Uterus (tissue), 3 donors: ENCODE measurements at regions not wholly inside any gene's neighbourhood (a gene's known extent, or its start where the extent isn't known, plus 50 kb on each side); places are given as distances from the start of the nearest gene placed in this dataset.

Experiments used
- DNase-seq, 2 donors: peaks; one replicate each; pipeline ENCODE4 v3.0.0-alpha.2; 2019 to 2020
- H3K27ac ChIP-seq, 2 donors: fragments of 200-600 bp; sonication (generic); 1 replicate in 1 of 2; 2 replicates in 1 of 2; pipeline ENCODE4 v1.5.1; 2016 to 2018
- H3K27me3 ChIP-seq, 2 donors: fragments of 200-600 bp; sonication (generic); one replicate each; pipeline ENCODE4 v1.5.1; 2018 to 2019; ENCODE audit warnings: control low read depth in 1 of 2
- H3K36me3 ChIP-seq, 2 donors: fragments of 200-600 bp; sonication (generic); one replicate each; pipeline ENCODE4 v1.5.1; 2019; ENCODE audit warnings: control low read depth in 1 of 2
- H3K4me1 ChIP-seq, 2 donors: fragments of 200-600 bp; sonication (generic); one replicate each; pipeline ENCODE4 v1.5.1; 2018 to 2019; ENCODE audit warnings: control low read depth in 1 of 2
- H3K4me3 ChIP-seq, 2 donors: fragments of 200-600 bp; sonication (generic); 1 replicate in 1 of 2; 2 replicates in 1 of 2; pipeline ENCODE4 v1.5.1; 2018 to 2019; ENCODE audit warnings: mild to moderate bottlenecking in 1 of 2
- H3K9me3 ChIP-seq, 2 donors: fragments of 200-600 bp; sonication (generic); one replicate each; pipeline ENCODE4 v1.5.1; 2019; ENCODE audit warnings: control low read depth in 1 of 2
- POLR2A ChIP-seq, 2 donors: fragments of 450-650 bp; IDR thresholded peaks; one replicate each; pipeline ENCODE4 v1.6.1; 2016; ENCODE audit warnings: antibody characterized with exemption in 2 of 2, mild to moderate bottlenecking in 1 of 2, moderate library complexity in 1 of 2
- intact Hi-C: fragments of 100-400 bp; cut with DNase I; formaldehyde crosslinking; loops from one replicate; pipeline ENCODE4 v1.15.1; 2023; ENCODE audit warnings: low total_unique reads
- TF ChIP-seq, protein P1 (sequence below), 4 experiments: fragments of 200-600 bp in 2 of 4; fragments of 450-650 bp in 2 of 4; sonication (generic) in 2 of 4; IDR thresholded peaks; one replicate each; pipeline ENCODE4 v1.5.1; 2016 to 2019; ENCODE audit warnings: antibody characterized with exemption in 4 of 4, mild to moderate bottlenecking in 2 of 4, moderate library complexity in 1 of 4
- donor health status: DM: yes; HTN: yes; CAD: no.

GRCh38 chrX:137483554-137483953 lies 82.4 kb upstream of the ZIC3 start:
- H3K4me3 ChIP-seq = no peak overlapping the region
- no peaks in the 10 kb centered on the region for H3K4me1 ChIP-seq
- H3K27me3 ChIP-seq = no peaks in the 10 kb centered on the region
- DNase-seq = no peak
- H3K9me3 ChIP-seq = no peaks in the 10 kb centered on the region
- intact Hi-C loops = no loop called here
- TF ChIP-seq, protein P1, sequence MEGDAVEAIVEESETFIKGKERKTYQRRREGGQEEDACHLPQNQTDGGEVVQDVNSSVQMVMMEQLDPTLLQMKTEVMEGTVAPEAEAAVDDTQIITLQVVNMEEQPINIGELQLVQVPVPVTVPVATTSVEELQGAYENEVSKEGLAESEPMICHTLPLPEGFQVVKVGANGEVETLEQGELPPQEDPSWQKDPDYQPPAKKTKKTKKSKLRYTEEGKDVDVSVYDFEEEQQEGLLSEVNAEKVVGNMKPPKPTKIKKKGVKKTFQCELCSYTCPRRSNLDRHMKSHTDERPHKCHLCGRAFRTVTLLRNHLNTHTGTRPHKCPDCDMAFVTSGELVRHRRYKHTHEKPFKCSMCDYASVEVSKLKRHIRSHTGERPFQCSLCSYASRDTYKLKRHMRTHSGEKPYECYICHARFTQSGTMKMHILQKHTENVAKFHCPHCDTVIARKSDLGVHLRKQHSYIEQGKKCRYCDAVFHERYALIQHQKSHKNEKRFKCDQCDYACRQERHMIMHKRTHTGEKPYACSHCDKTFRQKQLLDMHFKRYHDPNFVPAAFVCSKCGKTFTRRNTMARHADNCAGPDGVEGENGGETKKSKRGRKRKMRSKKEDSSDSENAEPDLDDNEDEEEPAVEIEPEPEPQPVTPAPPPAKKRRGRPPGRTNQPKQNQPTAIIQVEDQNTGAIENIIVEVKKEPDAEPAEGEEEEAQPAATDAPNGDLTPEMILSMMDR (IDR thresholded peaks at IDR 0.05) = no peak
- no peak for TF ChIP-seq POLR2A (IDR thresholded peaks at IDR 0.05)
- H3K36me3 ChIP-seq = no peaks in the 10 kb centered on the region
- no peak overlapping the region for H3K27ac ChIP-seq

DNA sequence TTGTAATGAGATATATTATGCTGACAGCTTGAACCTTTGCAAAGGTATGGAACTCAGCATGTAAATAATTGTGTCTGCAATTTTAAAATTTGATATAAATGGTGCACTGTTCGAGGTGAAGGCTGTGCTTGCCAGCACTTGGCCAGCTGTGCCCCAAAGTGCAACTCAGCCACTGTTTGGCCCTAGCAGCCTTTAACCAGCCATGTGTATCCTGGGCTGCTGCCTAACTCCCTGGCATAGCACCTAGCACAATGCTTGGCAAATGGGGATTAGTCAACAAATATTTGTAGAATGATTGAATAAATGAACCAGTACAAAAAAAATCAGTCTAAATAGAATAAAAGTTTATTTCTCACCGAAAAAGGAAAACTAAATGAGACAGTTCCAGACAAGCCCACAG lies 83.8 kb upstream of the ZIC3 start:
- Histone ChIP-seq H3K4me1 (no peaks in the 10 kb centered on the region), H3K36me3 (no peaks in the 10 kb centered on the region), H3K9me3 (no peaks in the 10 kb centered on the region), H3K27me3 (no peaks in the 10 kb centered on the region), H3K27ac (no peak overlapping the region), H3K4me3 (no peak overlapping the region)
- no peak for DNase-seq
- intact Hi-C loops = no loop called here
- TF ChIP-seq, protein P1 (IDR thresholded peaks at IDR 0.05) = no peak
- TF ChIP-seq POLR2A (IDR thresholded peaks at IDR 0.05) = no peak

DNA sequence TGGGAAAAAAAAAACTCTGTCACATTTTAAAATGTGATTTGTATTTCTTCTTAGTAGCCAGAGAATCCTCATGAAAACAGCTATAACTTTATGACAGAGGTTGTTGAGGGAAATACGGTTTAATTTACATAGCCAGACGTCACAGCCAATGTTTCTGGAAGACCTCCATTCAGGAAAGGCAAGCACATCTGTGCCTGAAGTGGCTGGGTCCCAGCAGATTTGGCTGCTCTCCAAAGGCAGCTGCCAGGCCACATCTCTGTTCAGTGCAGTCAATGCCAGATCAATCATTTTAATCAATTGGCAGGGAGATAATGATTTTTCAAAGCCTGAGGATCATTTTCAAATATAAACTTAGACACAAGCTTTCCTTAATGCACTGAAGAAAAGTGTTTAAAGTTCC lies 86.5 kb upstream of the ZIC3 start:
- Histone ChIP-seq H3K4me1 (no peaks in the 10 kb centered on the region), H3K27ac (no peak overlapping the region), H3K9me3 (no peaks in the 10 kb centered on the region), H3K27me3 (no peaks in the 10 kb centered on the region), H3K4me3 (no peak overlapping the region), H3K36me3 (no peaks in the 10 kb centered on the region)
- intact Hi-C loops = no loop called here
- DNase-seq = no peak
- TF ChIP-seq, protein P1 (IDR thresholded peaks at IDR 0.05) = no peak
- no peak for TF ChIP-seq POLR2A (IDR thresholded peaks at IDR 0.05)

DNA sequence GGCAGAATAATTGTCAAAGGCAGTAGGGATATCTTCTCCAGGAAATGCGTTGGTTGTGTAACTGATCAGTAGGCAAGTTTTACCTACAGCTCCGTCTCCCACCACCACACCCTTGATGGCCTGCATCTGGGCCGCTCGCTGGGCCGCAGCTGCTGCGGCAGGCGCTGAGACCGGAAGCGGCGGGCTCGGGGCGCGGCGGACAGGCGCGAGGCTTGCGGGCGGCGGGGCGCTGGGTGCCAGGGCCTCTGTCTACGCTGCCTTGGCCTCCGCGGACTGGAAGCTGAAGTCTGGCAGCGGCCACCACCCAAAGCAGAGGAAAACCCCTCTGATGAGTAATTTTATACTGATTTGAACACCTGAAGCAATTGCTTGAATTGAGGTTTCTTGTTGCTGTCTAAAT lies 124.2 kb upstream of the ZIC3 start:
- H3K9me3 ChIP-seq = no peaks in the 10 kb centered on the region
- H3K27me3 ChIP-seq = no peaks in the 10 kb centered on the region
- intact Hi-C loops = no loop called here
- no peaks in the 10 kb centered on the region for H3K4me1 ChIP-seq
- no peak overlapping the region for H3K4me3 ChIP-seq
- no peak for TF ChIP-seq POLR2A (IDR thresholded peaks at IDR 0.05)
- TF ChIP-seq, protein P1 (IDR thresholded peaks at IDR 0.05) = no peak
- DNase-seq = no peak
- no peaks in the 10 kb centered on the region for H3K36me3 ChIP-seq
- H3K27ac ChIP-seq = no peak overlapping the region

DNA sequence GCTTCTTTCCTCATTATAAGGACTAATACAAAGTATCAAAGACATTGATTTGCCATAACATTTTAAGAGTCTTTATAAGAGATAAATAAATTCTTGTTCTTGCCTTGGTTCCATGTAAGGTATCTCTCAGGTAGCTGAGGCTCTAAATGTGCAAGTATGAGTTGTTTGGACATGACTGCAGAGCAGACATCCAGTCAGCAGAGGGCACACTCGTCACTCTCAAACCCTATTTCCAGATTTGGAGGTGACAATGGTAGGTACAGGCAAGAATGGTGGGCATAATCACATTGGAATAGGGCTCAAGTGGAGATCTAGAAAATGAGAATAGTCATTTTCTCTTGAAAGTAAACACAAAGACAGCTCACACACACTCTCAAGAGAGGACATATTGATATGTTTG lies 133.3 kb upstream of the ZIC3 start:
- Histone ChIP-seq H3K27ac (no peak overlapping the region), H3K4me3 (no peak overlapping the region), H3K9me3 (no peaks in the 10 kb centered on the region), H3K4me1 (no peaks in the 10 kb centered on the region), H3K27me3 (peaks cover 0 to 13% of the 10 kb centered on the region in 2 donors), H3K36me3 (no peaks in the 10 kb centered on the region)
- no peak for DNase-seq
- intact Hi-C loops = no loop called here
- TF ChIP-seq, protein P1 (IDR thresholded peaks at IDR 0.05) = no peak
- no peak for TF ChIP-seq POLR2A (IDR thresholded peaks at IDR 0.05)
